Stimulated activated CD4-positive, alpha-beta T cell treated with anti-CD3 and anti-CD28 coated beads, Interleukin-2, amount 100 ng/mL, for 24 hours (primary cell): ENCODE measurements at regions not wholly inside any gene's neighbourhood (a gene's known extent, or its start where the extent isn't known, plus 50 kb on each side); places are given as distances from the start of the nearest gene placed in this dataset.

Experiments used
- DNase-seq, 2 donors: peaks; one replicate each; pipeline ENCODE4 v3.0.0-alpha.2; 2020

DNA sequence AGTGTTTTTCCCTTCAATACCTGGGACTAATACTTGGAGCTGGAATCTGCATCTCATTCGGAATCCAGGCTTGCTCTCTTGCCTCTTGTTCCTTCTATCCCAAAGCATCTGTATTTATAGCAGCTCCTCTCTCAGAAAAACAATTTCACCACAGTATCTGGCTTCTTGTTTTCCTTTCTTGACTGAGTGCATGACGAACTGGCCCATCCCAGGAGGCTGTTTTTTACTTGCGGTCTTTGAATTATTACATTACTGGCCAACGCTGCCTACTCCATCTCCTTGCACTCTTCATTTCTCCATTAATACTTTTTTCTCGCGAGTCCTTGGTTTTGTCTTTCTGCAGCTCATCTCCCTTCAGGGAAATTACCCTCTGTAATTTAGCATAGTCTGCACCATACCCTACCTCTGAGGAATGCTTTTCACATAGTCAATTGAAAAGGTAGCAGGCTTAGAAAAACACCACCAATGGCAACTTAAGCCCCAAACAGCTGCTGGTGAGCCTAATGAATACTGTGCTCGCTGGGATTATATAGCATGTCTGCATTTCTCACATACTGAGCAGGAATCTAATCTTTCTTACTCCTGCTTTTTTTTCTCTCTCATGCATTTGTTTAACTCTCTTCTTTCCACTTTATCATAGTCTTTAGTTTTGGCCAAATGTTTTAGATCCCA is 277.4 kb upstream of the SESN3 start:
- no peak for DNase-seq

DNA sequence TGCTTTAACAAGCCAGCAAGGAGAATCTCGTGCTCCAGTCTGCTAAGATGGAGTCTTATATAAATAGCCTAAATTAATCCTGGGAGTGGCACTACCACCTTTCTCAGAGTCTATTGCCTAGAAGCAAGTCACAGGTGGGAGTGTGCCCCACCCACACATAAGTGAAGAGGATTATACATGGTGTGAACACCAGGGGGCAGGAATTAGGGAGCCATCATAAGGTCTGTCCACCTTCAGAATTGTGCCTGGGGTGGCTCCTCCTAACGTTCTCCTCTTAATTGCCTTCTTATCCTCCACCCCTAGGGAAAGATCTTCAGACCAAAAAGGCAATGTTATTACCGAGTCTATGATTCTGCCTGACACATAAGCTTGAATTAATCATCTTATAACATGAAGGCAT is 276.8 kb upstream of the SESN3 start:
- DNase-seq, result no peak

- DNase-seq, result no peak
Observed at GRCh38 chr11:95506777-95507176, 275.8 kb upstream of the SESN3 start.

DNA sequence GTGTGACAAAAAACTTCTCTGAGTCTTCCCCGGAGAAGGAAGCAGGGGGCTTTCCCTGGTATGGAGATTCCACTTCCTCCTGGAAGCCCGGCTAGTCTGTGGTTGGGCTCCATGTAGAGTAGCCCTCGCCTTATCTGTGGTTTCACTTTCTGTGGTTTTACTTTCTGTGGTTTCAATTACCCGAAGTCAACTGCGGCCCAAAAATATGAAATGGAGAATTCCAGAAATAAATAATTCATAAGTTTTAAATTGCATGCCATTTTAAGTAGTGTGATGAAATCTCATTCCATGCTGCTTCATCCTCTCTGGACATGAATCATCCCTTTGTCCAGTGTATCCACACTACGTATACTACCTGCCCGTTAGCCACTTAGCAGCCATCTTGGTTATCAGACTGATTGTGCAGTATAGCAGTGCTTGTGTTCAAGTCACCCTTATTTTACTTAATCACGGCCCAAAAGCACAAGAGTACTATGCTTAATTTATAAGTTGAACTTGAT is 275.0 kb upstream of the SESN3 start:
- no peak for DNase-seq

DNA sequence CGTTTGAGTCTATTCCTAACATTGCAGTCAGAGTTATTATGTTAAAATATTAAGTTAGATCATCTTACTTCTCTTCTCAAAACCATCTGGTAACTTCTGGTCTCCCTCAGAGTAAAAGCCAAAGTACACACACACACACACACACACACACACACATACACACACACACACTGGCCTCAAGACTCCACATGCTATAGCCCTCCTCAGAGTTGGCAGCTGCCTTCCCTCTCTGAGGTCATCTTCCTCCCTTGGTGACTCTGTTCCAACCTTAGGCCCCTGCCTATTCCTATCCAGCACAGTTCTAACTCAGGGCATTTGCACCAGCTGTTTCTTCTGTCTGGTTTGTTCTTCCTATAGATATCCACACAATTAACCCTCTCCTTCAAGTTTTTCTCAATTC is 272.0 kb upstream of the SESN3 start:
- no peak for DNase-seq

- no peak for DNase-seq
Observed at GRCh38 chr11:95502522-95502921, 271.5 kb upstream of the SESN3 start.

DNA sequence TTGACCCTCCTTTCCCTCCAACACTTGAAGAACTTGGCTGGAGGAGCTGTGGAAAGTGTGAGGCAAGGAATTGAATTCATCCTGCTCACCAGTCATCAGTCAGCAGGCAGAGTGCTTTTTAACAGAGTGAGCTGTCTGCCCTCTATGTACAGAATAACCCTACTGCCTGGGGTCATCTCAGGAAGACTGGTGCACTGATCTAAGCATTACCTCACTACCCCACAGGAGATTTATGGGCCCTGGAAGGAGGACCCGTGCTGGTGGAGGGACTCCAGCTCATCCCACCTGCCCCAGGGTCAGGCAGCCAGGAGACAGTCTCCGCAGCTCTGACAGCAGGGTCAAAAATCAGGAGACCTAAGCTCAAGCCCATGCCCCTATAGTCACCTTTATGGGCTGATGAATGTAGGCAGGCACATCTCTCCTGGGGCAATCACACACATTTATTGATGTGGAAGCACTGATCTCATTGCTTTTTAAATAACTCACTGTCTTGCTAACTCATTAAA is 270.8 kb upstream of the SESN3 start:
- no peak for DNase-seq

GRCh38 chr11:95500466-95500865 is 269.5 kb upstream of the SESN3 start:
- DNase-seq, result no peak

- no peak for DNase-seq
Observed at GRCh38 chr11:95499516-95500135, 268.6 kb upstream of the SESN3 start.

GRCh38 chr11:95498722-95499425 is 267.9 kb upstream of the SESN3 start:
- DNase-seq, result no peak

GRCh38 chr11:95496901-95497300 is 265.9 kb upstream of the SESN3 start:
- no peak for DNase-seq

GRCh38 chr11:95495706-95496105 is 264.7 kb upstream of the SESN3 start:
- DNase-seq, result no peak

GRCh38 chr11:95494856-95495255 is 263.9 kb upstream of the SESN3 start:
- no peak for DNase-seq

- DNase-seq, result no peak
Observed at GRCh38 chr11:95494167-95494566, 263.2 kb upstream of the SESN3 start.

DNA sequence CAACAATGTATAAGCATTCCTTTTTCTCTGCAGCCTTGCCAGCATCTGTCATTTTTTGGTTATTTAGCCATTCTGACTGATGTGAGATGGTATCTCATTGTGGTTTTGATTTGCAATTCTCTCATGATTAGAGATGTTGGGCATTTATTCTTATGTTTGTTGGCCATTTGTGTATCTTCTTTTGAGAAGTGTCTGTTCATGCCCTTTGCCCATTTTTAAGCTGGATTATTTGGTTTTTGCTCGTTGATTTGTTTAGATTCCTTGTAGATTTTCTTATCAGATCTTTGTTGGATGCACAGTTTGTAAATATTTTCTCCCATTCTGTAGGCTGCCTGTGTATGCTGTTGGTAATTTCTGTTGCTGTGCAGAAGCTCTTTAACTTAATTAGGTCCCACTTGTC is 259.6 kb upstream of the SESN3 start:
- no peak for DNase-seq

DNA sequence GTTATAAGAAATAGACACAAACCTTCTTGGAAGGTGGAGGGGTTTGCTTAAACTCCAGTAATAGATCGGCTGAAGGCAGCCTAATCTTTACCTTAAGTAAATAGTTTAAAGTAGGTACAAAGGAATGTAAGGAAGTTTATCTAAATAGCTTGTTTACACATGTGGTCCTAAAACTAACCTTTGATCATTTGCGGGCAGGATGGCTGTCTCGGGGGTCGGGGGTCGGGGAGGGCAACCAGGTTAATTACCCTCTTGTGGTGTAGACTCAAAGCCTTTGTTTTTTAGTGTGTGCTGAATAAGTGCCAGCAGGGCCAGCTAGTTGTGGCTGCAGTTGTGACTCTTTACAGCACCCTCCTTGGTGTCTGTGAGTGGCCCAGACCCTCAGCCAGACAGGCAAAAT is 256.9 kb upstream of the SESN3 start:
- DNase-seq, result no peak

DNA sequence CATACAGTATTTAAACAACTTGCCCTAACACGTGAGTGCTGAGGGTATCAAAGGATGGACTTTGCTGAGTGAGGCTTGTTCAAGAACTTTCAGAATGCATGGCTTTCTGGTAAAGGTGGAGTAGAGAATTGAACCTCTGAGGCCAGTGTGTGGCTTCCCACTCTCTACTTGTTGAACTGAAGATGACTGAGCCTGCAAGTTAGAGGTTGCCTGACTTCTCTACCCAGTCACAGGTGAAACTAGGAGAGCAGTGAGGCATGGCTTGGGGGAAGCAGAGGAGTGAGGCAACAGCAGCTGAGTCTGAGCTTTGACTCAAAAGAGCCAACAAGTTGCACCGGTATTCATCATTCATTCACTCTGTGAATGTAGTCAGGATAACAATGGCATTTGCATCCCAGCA is 256.4 kb upstream of the SESN3 start:
- DNase-seq, result no peak

DNA sequence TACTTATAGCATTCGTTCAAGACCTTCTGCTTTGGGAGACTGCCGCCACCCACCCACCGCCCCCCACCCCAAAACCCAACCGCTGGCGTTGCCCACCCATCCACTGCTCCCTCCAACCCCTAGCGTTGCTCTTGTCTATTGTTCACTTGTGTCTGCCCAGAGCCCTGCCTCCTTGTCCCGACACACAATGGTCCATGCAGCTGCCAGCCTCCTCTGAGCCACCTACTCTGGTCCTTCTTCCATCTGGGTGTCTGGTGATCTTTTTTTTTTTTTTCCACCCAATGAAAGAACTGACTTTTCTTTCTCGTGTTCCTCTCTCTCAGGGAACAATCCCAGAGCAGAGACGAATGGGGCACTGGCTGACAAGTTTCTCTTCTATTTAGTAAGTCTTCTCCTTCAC is 256.0 kb upstream of the SESN3 start:
- no peak for DNase-seq

GRCh38 chr11:95486466-95486865 is 255.5 kb upstream of the SESN3 start:
- DNase-seq, result no peak

- DNase-seq, result no peak
Observed at GRCh38 chr11:95485115-95485900, 254.3 kb upstream of the SESN3 start.

DNA sequence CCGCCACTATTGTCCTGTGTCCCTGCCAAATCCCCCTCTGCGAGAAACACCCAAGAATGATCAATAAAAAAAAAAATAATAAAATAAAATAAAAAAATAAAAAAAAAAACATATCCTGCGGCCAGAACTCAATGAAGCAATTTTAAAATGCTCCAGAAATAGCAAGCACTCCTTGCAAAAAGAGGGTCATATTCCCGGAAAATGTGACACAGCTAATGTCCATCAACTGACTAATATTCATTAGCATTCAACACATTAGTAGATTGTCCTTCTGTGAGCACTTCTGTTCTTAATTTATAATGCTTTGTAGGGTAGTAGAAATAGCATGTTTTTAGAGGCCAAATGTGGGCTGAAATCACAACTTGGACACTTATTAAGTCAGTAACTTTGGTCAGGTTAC is 252.3 kb upstream of the SESN3 start:
- DNase-seq, result no peak

- no peak for DNase-seq
Observed at GRCh38 chr11:95478003-95478402, 247.0 kb upstream of the SESN3 start.

DNA sequence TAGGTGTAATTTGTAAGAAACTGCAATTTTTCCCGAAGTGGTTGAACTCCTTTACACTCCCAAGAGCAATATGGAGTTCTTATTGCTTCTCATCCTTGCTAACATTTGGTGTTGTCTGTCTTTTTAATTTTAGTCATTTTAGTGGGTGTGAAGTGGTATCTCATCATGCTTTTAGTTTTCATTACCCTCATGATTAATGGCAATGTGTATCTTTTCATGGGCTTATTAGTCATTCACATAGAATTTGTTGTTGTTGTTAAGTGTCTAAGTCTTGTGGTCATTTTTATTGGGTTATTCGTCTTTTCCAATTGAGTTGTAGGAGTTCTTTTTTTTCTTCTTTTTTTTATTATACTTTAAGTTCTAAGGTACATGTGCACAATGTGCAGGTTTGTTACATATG is 238.3 kb upstream of the SESN3 start:
- DNase-seq, result no peak
